ENCODE measurements at regions not wholly inside any gene's neighbourhood (a gene's known extent, or its start where the extent isn't known, plus 50 kb on each side); places are given as distances from the start of the nearest gene placed in this dataset.

DNA sequence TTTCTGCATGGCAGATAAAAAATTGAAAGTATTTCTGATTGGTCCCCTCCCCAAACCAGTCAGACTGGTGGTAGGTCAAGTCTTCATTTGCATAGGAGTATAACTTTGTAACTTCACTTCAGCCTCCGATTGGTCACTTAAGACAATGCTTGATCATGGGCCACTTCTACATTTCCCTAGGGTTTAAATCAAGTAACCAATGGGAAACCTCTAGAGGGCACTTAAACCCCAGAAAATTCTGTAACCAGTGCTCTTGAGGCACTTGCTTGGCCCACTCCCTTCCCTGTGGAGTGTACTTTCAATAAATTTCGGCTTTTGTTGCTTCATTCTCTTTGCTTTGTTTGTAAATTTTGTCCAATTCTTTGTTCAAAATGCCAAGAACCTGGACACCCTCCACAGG lies 225.5 kb downstream of the ARPP21 start:
- Histone ChIP-seq H3K79me2 (no peaks in the 10 kb centered on the region), H3K27me3 (no peaks in the 10 kb centered on the region), H4K20me1 (ENCODE audit: insufficient read depth, poor library complexity, severe bottlenecking) (no peaks in the 10 kb centered on the region), H3K9me3 (ENCODE audit: low read depth) (no peaks in the 10 kb centered on the region), H3K4me2 (no peak overlapping the region), H3K27ac (no peak overlapping the region), H3K9me2 (replicated peaks; ENCODE audit: insufficient read depth) (no peaks in the 10 kb centered on the region), H3K4me3 (no peak overlapping the region), H3K36me3 (replicated peaks; ENCODE audit: insufficient read depth, low read depth) (no peaks in the 10 kb centered on the region), H2AFZ (no peak overlapping the region), H3K4me1 (ENCODE audit: insufficient read depth) (no peaks in the 10 kb centered on the region)
- WGBS (ENCODE audit: low lambda C conversion rate, missing lambda C conversion rate), result 72% methylated on average over 2 of the region's 2 CpGs
- no peak for TF ChIP-seq EZH2 (IDR thresholded peaks at IDR 0.05; ENCODE audit: borderline replicate concordance)
- no peak for TF ChIP-seq CTCF (IDR thresholded peaks at IDR 0.05; ENCODE audit: poor library complexity)
- TF ChIP-seq EZH2phosphoT487 (IDR thresholded peaks at IDR 0.05; ENCODE audit: low read depth, severe bottlenecking, unreplicated experiment), result no peak
- no peak for DNase-seq (ENCODE audit: low spot score)

DNA sequence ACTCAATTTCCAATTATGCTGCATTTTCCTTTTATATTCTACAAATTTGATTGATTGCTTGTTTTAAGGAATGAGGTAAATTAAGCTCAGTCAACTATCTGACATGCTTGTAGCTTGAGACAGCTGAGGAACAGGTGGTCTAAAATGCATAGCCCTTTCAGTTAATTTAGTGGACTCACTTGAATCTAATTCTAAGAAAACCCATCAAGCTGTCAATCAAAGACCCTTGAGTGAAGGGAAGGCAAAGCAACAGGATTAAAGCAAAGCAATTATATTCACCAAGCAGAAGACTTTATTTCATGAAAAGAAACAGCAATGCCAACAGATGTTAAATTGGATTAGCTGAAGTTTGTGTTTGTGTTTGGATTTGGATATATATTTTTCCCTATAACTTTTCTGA lies 228.5 kb downstream of the ARPP21 start:
- no peaks in the 10 kb centered on the region for H3K36me3 ChIP-seq (replicated peaks; ENCODE audit: insufficient read depth, low read depth)
- no peak overlapping the region for H2AFZ ChIP-seq
- H3K9me2 ChIP-seq (replicated peaks; ENCODE audit: insufficient read depth), result no peaks in the 10 kb centered on the region
- TF ChIP-seq EZH2 (IDR thresholded peaks at IDR 0.05; ENCODE audit: borderline replicate concordance) (no peak), CTCF (IDR thresholded peaks at IDR 0.05; ENCODE audit: poor library complexity) (no peak), EZH2phosphoT487 (IDR thresholded peaks at IDR 0.05; ENCODE audit: low read depth, severe bottlenecking, unreplicated experiment) (no peak)
- no peaks in the 10 kb centered on the region for H3K9me3 ChIP-seq (ENCODE audit: low read depth)
- no peaks in the 10 kb centered on the region for H3K27me3 ChIP-seq
- no peaks in the 10 kb centered on the region for H3K4me1 ChIP-seq (ENCODE audit: insufficient read depth)
- no peaks in the 10 kb centered on the region for H4K20me1 ChIP-seq (ENCODE audit: insufficient read depth, poor library complexity, severe bottlenecking)
- no peak overlapping the region for H3K27ac ChIP-seq
- no peak overlapping the region for H3K4me3 ChIP-seq
- no peak overlapping the region for H3K4me2 ChIP-seq
- DNase-seq (ENCODE audit: low spot score), result no peak
- H3K79me2 ChIP-seq, result no peaks in the 10 kb centered on the region

DNA sequence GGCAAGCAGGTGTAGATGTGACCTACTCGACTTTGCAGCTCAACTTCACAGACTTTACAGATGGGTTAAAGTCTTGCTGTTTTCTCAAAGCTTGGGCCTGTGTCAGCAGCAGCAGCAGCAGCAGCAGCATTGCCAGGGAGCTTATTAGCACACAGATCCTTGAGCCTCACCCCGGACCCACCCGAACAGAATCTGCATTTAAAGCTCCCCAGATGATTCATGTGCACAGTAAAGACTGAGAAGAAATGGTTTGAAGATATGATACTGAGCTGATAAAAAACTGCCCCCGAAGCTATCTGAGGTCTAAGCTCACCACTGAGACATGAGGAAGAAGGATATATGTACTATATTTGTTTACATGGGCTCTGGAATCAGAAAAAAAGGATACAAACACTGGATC lies 231.7 kb downstream of the ARPP21 start:
- 55% methylated on average over 4 of the region's 4 CpGs for WGBS (ENCODE audit: low lambda C conversion rate, missing lambda C conversion rate)

More for the DNA sequence above, 231.7 kb downstream of the ARPP21 start:
- no peaks in the 10 kb centered on the region for H3K9me2 ChIP-seq (replicated peaks; ENCODE audit: insufficient read depth)
- no peaks in the 10 kb centered on the region for H4K20me1 ChIP-seq (ENCODE audit: insufficient read depth, poor library complexity, severe bottlenecking)
- H3K4me2 ChIP-seq, result no peak overlapping the region
- DNase-seq (ENCODE audit: low spot score), result no peak
- TF ChIP-seq EZH2 (IDR thresholded peaks at IDR 0.05; ENCODE audit: borderline replicate concordance) (no peak), CTCF (IDR thresholded peaks at IDR 0.05; ENCODE audit: poor library complexity) (no peak), EZH2phosphoT487 (IDR thresholded peaks at IDR 0.05; ENCODE audit: low read depth, severe bottlenecking, unreplicated experiment) (no peak)
- no peaks in the 10 kb centered on the region for H3K4me1 ChIP-seq (ENCODE audit: insufficient read depth)
- H3K27ac ChIP-seq, result no peak overlapping the region
- no peak overlapping the region for H2AFZ ChIP-seq
- no peaks in the 10 kb centered on the region for H3K27me3 ChIP-seq
- H3K79me2 ChIP-seq, result no peaks in the 10 kb centered on the region
- no peaks in the 10 kb centered on the region for H3K36me3 ChIP-seq (replicated peaks; ENCODE audit: insufficient read depth, low read depth)
- H3K9me3 ChIP-seq (ENCODE audit: low read depth), result no peaks in the 10 kb centered on the region
- H3K4me3 ChIP-seq, result no peak overlapping the region

All from hepatocyte (in vitro differentiated cells).